ENCODE measurements at regions not wholly inside any gene's neighbourhood (a gene's known extent, or its start where the extent isn't known, plus 50 kb on each side); places are given as distances from the start of the nearest gene placed in this dataset.

- no peak for TF ChIP-seq POLR2A (IDR thresholded peaks at IDR 0.05)
- TF ChIP-seq CTCF (IDR thresholded peaks at IDR 0.05): no peak
These were observed 395.0 kb upstream of the CDH2 start for GRCh38 chr18:28571929-28572328.
